ENCODE measurements at regions not wholly inside any gene's neighbourhood (a gene's known extent, or its start where the extent isn't known, plus 50 kb on each side); places are given as distances from the start of the nearest gene placed in this dataset.

DNA sequence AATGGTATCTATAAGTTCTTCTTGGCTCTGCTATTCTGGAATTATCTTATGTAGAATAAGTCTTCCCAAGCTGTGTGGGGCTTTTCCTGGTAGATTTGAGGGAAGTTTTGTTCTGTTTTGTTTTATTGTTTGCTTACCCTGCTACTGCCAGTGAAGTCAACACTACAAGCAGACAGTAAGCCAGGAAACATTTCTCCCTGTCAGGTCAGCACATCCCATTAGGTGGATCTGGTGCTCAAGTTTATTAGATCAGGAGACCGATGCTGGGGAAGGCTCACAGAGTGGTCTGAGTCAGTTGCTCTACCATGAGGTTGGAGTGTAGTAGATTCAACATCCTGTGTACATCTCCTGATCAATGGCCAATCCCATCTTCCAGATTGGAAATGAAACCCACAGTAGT lies 79.1 kb downstream of the ADRB2 start:
- no peaks in the 10 kb centered on the region for H3K36me3 ChIP-seq (ENCODE audit: insufficient read depth, low read length)
- H3K27me3 ChIP-seq (ENCODE audit: control insufficient read depth in 1 of 2, insufficient read depth in 2 of 2, low read length in 2 of 2) = no peaks in the 10 kb centered on the region
- no peaks in the 10 kb centered on the region for H3K36me3 Mint-ChIP-seq (ENCODE audit: low read depth)
- ChIA-PET CTCF (no interaction called here), POLR2A (no interaction called here)
- no peak overlapping the region for H3K27ac Mint-ChIP-seq
- intact Hi-C loops (cut with DNase I, micrococcal nuclease) = no loop called here
- peaks cover 6% of the 10 kb centered on the region for H3K4me1 ChIP-seq (ENCODE audit: insufficient read depth, low read length)
- TF ChIP-seq, protein P1, sequence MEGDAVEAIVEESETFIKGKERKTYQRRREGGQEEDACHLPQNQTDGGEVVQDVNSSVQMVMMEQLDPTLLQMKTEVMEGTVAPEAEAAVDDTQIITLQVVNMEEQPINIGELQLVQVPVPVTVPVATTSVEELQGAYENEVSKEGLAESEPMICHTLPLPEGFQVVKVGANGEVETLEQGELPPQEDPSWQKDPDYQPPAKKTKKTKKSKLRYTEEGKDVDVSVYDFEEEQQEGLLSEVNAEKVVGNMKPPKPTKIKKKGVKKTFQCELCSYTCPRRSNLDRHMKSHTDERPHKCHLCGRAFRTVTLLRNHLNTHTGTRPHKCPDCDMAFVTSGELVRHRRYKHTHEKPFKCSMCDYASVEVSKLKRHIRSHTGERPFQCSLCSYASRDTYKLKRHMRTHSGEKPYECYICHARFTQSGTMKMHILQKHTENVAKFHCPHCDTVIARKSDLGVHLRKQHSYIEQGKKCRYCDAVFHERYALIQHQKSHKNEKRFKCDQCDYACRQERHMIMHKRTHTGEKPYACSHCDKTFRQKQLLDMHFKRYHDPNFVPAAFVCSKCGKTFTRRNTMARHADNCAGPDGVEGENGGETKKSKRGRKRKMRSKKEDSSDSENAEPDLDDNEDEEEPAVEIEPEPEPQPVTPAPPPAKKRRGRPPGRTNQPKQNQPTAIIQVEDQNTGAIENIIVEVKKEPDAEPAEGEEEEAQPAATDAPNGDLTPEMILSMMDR (IDR thresholded peaks at IDR 0.05) = no peak
- no peak overlapping the region for H3K27ac ChIP-seq (ENCODE audit: low read depth in 1 of 2, low read length in 2 of 2)
- no peak for ATAC-seq (ENCODE audit: poor library complexity)
- H3K4me3 Mint-ChIP-seq = no peak overlapping the region
- no peaks in the 10 kb centered on the region for H3K27me3 Mint-ChIP-seq
- peaks cover 6% of the 10 kb centered on the region for H3K4me1 Mint-ChIP-seq (ENCODE audit: low read depth)
- H3K9me3 ChIP-seq (ENCODE audit: control insufficient read depth in 1 of 2, insufficient read depth in 1 of 2, low read length in 2 of 2) = no peaks in the 10 kb centered on the region
- no peak overlapping the region for H3K4me3 ChIP-seq (ENCODE audit: low read length)
- no peaks in the 10 kb centered on the region for H3K9me3 Mint-ChIP-seq
- DNase-seq = no peak

DNA sequence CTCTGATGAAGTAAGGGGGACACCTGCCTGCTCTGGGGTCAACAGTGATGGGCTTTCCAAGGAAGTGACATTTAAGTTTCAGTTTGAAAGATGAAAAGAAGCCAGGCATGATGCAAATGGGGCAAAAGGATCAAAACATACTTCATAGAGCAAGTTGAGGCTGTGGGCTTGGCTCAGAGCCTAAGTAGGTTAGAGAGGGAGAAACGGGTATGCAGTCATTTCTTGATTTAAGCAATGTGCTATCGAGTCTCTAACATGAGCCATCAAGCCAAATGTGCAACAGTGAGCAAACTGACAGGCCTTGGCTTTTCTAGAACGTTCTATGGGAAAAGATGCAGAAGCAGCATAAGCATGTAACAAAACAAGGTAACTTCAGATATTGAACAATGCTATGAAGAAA lies 80.6 kb downstream of the ADRB2 start:
- no peak for DNase-seq
- Histone ChIP-seq H3K4me1 (ENCODE audit: insufficient read depth, low read length) (peaks cover 19% of the 10 kb centered on the region), H3K4me3 (ENCODE audit: low read length) (no peak overlapping the region), H3K36me3 (ENCODE audit: insufficient read depth, low read length) (no peaks in the 10 kb centered on the region), H3K27me3 (ENCODE audit: control insufficient read depth in 1 of 2, insufficient read depth in 2 of 2, low read length in 2 of 2) (no peaks in the 10 kb centered on the region), H3K27ac (ENCODE audit: low read depth in 1 of 2, low read length in 2 of 2) (no peak overlapping the region), H3K9me3 (ENCODE audit: control insufficient read depth in 1 of 2, insufficient read depth in 1 of 2, low read length in 2 of 2) (no peaks in the 10 kb centered on the region)
- Mint-ChIP-seq H3K9me3 (no peaks in the 10 kb centered on the region), H3K4me3 (no peak overlapping the region), H3K27ac (no peak overlapping the region), H3K27me3 (no peaks in the 10 kb centered on the region), H3K4me1 (ENCODE audit: low read depth) (peaks cover 11% of the 10 kb centered on the region), H3K36me3 (ENCODE audit: low read depth) (no peaks in the 10 kb centered on the region)
- POLR2A ChIA-PET = no interaction called here
- CTCF ChIA-PET = no interaction called here
- TF ChIP-seq, protein P1 (IDR thresholded peaks at IDR 0.05) = no peak
- intact Hi-C loops (cut with DNase I, micrococcal nuclease) = no loop called here
- no peak for ATAC-seq (ENCODE audit: poor library complexity)

DNA sequence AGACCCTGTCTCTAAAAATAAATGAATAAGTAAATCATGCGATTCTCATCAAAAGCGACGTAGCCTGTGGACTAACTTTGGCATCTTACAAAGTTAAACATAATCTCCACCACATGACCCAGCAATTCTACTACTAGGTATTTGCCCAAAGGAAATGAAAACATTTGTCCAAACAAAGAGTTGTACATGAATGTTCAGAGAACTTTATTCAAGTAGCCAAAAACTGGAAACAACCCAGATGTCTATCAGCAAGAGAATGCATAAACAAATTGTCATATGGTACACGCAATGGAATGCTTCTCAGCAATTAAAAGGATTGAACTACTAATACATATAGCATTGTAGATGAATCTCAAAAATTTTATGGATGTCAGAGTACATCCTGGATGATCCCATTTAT lies 82.6 kb downstream of the ADRB2 start:
- peaks cover 19% of the 10 kb centered on the region for H3K4me1 ChIP-seq (ENCODE audit: insufficient read depth, low read length)
- intact Hi-C loops (cut with DNase I, micrococcal nuclease) = no loop called here
- CTCF ChIA-PET = no interaction called here
- H3K36me3 ChIP-seq (ENCODE audit: insufficient read depth, low read length) = no peaks in the 10 kb centered on the region
- DNase-seq (no peak), ATAC-seq (ENCODE audit: poor library complexity) (no peak)
- no peak overlapping the region for H3K4me3 Mint-ChIP-seq
- TF ChIP-seq, protein P1 (IDR thresholded peaks at IDR 0.05) = no peak
- no peak overlapping the region for H3K27ac Mint-ChIP-seq
- H3K4me1 Mint-ChIP-seq (ENCODE audit: low read depth) = peaks cover 11% of the 10 kb centered on the region
- no peaks in the 10 kb centered on the region for H3K36me3 Mint-ChIP-seq (ENCODE audit: low read depth)
- H3K9me3 ChIP-seq (ENCODE audit: control insufficient read depth in 1 of 2, insufficient read depth in 1 of 2, low read length in 2 of 2) = no peaks in the 10 kb centered on the region
- no peaks in the 10 kb centered on the region for H3K27me3 ChIP-seq (ENCODE audit: control insufficient read depth in 1 of 2, insufficient read depth in 2 of 2, low read length in 2 of 2)
- H3K27ac ChIP-seq (ENCODE audit: low read depth in 1 of 2, low read length in 2 of 2) = no peak overlapping the region
- no peaks in the 10 kb centered on the region for H3K27me3 Mint-ChIP-seq
- H3K9me3 Mint-ChIP-seq = no peaks in the 10 kb centered on the region
- H3K4me3 ChIP-seq (ENCODE audit: low read length) = no peak overlapping the region
- POLR2A ChIA-PET = no interaction called here
